HG03442 (cell line): ENCODE measurements at regions not wholly inside any gene's neighbourhood (a gene's known extent, or its start where the extent isn't known, plus 50 kb on each side); places are given as distances from the start of the nearest gene placed in this dataset.
"Not testable (repeated sequence)": the region's sequence is repeated elsewhere in the genome, so short reads cannot be mapped to it uniquely, and the experiment has no call there.

Experiments used
- ATAC-seq: cut with Tn5 transposase; IDR thresholded peaks from one replicate; pipeline ENCODE4 v1.9.1; 2021; ENCODE audit warnings: mild to moderate bottlenecking, moderate library complexity; ENCODE audit not compliant: unreplicated experiment

GRCh38 chr6:150734235-150734634 lies 131.3 kb upstream of the MTHFD1L start:
- ATAC-seq: no peak

GRCh38 chr6:150735341-150735851 lies 130.1 kb upstream of the MTHFD1L start:
- no peak for ATAC-seq

- no peak for ATAC-seq
These were observed 127.3 kb upstream of the MTHFD1L start for GRCh38 chr6:150738092-150738629.

- ATAC-seq: no peak
These were observed 125.7 kb upstream of the MTHFD1L start for GRCh38 chr6:150739711-150740349.

- ATAC-seq: no peak
These were observed 125.0 kb upstream of the MTHFD1L start for GRCh38 chr6:150740453-150740852.

- ATAC-seq: no peak
These were observed 123.8 kb upstream of the MTHFD1L start for GRCh38 chr6:150741633-150742200.

GRCh38 chr6:150744522-150745260 lies 120.8 kb upstream of the MTHFD1L start:
- no peak for ATAC-seq

- ATAC-seq: no peak
These were observed 119.6 kb upstream of the MTHFD1L start for GRCh38 chr6:150745896-150746295.

- ATAC-seq: no peak
These were observed 118.3 kb upstream of the MTHFD1L start for GRCh38 chr6:150747155-150747554.

GRCh38 chr6:150749091-150749670 lies 116.3 kb upstream of the MTHFD1L start:
- no peak for ATAC-seq

GRCh38 chr6:150751296-150751695 lies 114.2 kb upstream of the MTHFD1L start:
- ATAC-seq: no peak

GRCh38 chr6:150752409-150752808 lies 113.1 kb upstream of the MTHFD1L start:
- no peak for ATAC-seq

GRCh38 chr6:150753371-150754064 lies 112.0 kb upstream of the MTHFD1L start:
- ATAC-seq: no peak

- ATAC-seq: no peak
These were observed 110.5 kb upstream of the MTHFD1L start for GRCh38 chr6:150755042-150755441.

GRCh38 chr6:150755524-150755923 lies 110.0 kb upstream of the MTHFD1L start:
- ATAC-seq: no peak

- ATAC-seq: no peak
These were observed 109.3 kb upstream of the MTHFD1L start for GRCh38 chr6:150756173-150756572.

- not testable (repeated sequence) for ATAC-seq
These were observed 107.7 kb upstream of the MTHFD1L start for GRCh38 chr6:150757807-150758206.

GRCh38 chr6:150759483-150759882 lies 106.0 kb upstream of the MTHFD1L start:
- no peak for ATAC-seq

- no peak for ATAC-seq
These were observed 103.7 kb upstream of the MTHFD1L start for GRCh38 chr6:150761771-150762170.

- no peak for ATAC-seq
These were observed 101.0 kb upstream of the MTHFD1L start for GRCh38 chr6:150764334-150765066.
